ENCODE measurements at regions not wholly inside any gene's neighbourhood (a gene's known extent, or its start where the extent isn't known, plus 50 kb on each side); places are given as distances from the start of the nearest gene placed in this dataset.

- CTCF ChIA-PET, result no interaction called here
- TF ChIP-seq CBFB (IDR thresholded peaks at IDR 0.05; ENCODE audit: low read depth), result no peak
- no peak for TF ChIP-seq POLR2A (IDR thresholded peaks at IDR 0.05; ENCODE audit: low read depth, low read length)
- no peak for TF ChIP-seq ZNF207 (IDR thresholded peaks at IDR 0.05; ENCODE audit: borderline replicate concordance)
- Histone ChIP-seq H3K36me3 (ENCODE audit: control insufficient read depth in 2 of 2, insufficient read depth in 2 of 2, low read length in 1 of 2) (no peaks in the 10 kb centered on the region), H3K4me1 (ENCODE audit: control insufficient read depth, insufficient read depth, low read length) (no peaks in the 10 kb centered on the region), H3K4me3 (no peak overlapping the region), H4K20me1 (ENCODE audit: control insufficient read depth, insufficient read depth) (no peaks in the 10 kb centered on the region), H3K27ac (ENCODE audit: control insufficient read depth, insufficient read depth) (no peak overlapping the region), H3K9me3 (replicated peaks; ENCODE audit: control insufficient read depth, insufficient read depth, low read length) (no peaks in the 10 kb centered on the region), H3K9ac (ENCODE audit: control insufficient read depth, insufficient read depth, low read length) (no peak overlapping the region), H3K79me2 (ENCODE audit: control insufficient read depth, insufficient read depth, low read length) (no peaks in the 10 kb centered on the region), H3K27me3 (replicated peaks in 1 of 2; ENCODE audit: control insufficient read depth in 2 of 2, insufficient read depth in 2 of 2, low read length in 1 of 2) (0 out of 4 replicates have a peak, but pooled peaks cover 0 to 2% of the 10 kb centered on the region in 2 experiments), H2AFZ (ENCODE audit: control insufficient read depth, low read depth, low read length) (no peak overlapping the region), H3K4me2 (ENCODE audit: control insufficient read depth, insufficient read depth) (no peak overlapping the region)
- in situ Hi-C loops (cut with MboI) (no loop called here), intact Hi-C loops (cut with micrococcal nuclease; ENCODE audit: unreplicated experiment) (no loop called here)
- RAD21 ChIA-PET (ENCODE audit: unreplicated experiment), result interaction anchor here (0.5 kb wide), 1 partner anchor 244 kb away, joined by 3 read pairs; no protein-coding TSS in a partner anchor
- WGBS (ENCODE audit: insufficient coverage, insufficient replicate concordance, low lambda C conversion rate, missing lambda C conversion rate), result 22% methylated on average over 10 of the region's 11 CpGs
- DNase-seq (ENCODE audit: low read depth, low spot score) (no peak), ATAC-seq (no peak), FAIRE-seq (no peak)
- BruUV-seq (replicated peaks), result no TSS peak
- POLR2A ChIA-PET, result no interaction called here
- SMC1A ChIA-PET (ENCODE audit: uncharacterized antibody, unreplicated experiment), result no interaction called here
These were observed 106.0 kb downstream of the TRIM29 start for GRCh38 chr11:120031612-120032600.

DNA sequence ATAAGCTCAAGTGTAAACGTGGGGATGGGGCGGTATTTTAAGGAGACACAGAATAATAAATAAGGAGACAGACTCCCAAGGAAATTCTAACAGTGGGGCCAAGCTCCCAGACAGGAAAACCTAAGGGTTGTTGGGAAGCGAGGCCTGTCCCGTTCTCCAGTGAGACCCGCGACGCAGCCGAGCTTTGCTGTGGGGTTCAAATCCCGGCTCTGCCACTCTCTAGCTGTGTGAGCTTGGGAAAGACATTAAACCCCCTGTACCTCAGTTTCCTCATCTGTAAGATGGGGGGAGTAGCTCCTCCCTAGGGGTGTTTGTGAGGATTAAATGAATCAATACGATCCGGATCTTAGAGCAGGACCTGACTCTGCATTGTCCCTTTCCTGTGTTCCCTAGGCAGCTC lies 106.8 kb downstream of the TRIM29 start:
- in situ Hi-C loops (cut with MboI), result no loop called here
- WGBS (ENCODE audit: insufficient coverage, insufficient replicate concordance, low lambda C conversion rate, missing lambda C conversion rate), result 55% methylated on average over 8 of the region's 11 CpGs
- intact Hi-C loops (cut with micrococcal nuclease; ENCODE audit: unreplicated experiment), result no loop called here
- ChIA-PET CTCF (no interaction called here), POLR2A (no interaction called here), SMC1A (ENCODE audit: uncharacterized antibody, unreplicated experiment) (no interaction called here), RAD21 (ENCODE audit: unreplicated experiment) (interaction anchor here (0.5 kb wide), 1 partner anchor 243 kb away, joined by 3 read pairs; no protein-coding TSS in a partner anchor)
- no TSS peak for BruUV-seq (replicated peaks)
- H4K20me1 ChIP-seq (ENCODE audit: control insufficient read depth, insufficient read depth), result no peaks in the 10 kb centered on the region
- ATAC-seq (no peak), DNase-seq (ENCODE audit: low read depth, low spot score) (no peak), FAIRE-seq (no peak)
- no peak overlapping the region for H3K9ac ChIP-seq (ENCODE audit: control insufficient read depth, insufficient read depth, low read length)
- H3K4me3 ChIP-seq, result no peak overlapping the region
- no peak overlapping the region for H3K4me2 ChIP-seq (ENCODE audit: control insufficient read depth, insufficient read depth)
- H3K36me3 ChIP-seq (ENCODE audit: control insufficient read depth in 2 of 2, insufficient read depth in 2 of 2, low read length in 1 of 2), result no peaks in the 10 kb centered on the region
- no peaks in the 10 kb centered on the region; the same call in 2 of the 3 replicates for H3K9me3 ChIP-seq (replicated peaks; ENCODE audit: control insufficient read depth, insufficient read depth, low read length)
- H3K79me2 ChIP-seq (ENCODE audit: control insufficient read depth, insufficient read depth, low read length), result no peaks in the 10 kb centered on the region
- TF ChIP-seq, protein P1, sequence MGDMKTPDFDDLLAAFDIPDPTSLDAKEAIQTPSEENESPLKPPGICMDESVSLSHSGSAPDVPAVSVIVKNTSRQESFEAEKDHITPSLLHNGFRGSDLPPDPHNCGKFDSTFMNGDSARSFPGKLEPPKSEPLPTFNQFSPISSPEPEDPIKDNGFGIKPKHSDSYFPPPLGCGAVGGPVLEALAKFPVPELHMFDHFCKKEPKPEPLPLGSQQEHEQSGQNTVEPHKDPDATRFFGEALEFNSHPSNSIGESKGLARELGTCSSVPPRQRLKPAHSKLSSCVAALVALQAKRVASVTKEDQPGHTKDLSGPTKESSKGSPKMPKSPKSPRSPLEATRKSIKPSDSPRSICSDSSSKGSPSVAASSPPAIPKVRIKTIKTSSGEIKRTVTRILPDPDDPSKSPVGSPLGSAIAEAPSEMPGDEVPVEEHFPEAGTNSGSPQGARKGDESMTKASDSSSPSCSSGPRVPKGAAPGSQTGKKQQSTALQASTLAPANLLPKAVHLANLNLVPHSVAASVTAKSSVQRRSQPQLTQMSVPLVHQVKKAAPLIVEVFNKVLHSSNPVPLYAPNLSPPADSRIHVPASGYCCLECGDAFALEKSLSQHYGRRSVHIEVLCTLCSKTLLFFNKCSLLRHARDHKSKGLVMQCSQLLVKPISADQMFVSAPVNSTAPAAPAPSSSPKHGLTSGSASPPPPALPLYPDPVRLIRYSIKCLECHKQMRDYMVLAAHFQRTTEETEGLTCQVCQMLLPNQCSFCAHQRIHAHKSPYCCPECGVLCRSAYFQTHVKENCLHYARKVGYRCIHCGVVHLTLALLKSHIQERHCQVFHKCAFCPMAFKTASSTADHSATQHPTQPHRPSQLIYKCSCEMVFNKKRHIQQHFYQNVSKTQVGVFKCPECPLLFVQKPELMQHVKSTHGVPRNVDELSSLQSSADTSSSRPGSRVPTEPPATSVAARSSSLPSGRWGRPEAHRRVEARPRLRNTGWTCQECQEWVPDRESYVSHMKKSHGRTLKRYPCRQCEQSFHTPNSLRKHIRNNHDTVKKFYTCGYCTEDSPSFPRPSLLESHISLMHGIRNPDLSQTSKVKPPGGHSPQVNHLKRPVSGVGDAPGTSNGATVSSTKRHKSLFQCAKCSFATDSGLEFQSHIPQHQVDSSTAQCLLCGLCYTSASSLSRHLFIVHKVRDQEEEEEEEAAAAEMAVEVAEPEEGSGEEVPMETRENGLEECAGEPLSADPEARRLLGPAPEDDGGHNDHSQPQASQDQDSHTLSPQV (IDR thresholded peaks at IDR 0.05), result no peak
- no peaks in the 10 kb centered on the region for H3K4me1 ChIP-seq (ENCODE audit: control insufficient read depth, insufficient read depth, low read length)
- no peak overlapping the region for H2AFZ ChIP-seq (ENCODE audit: control insufficient read depth, low read depth, low read length)
- 0 out of 4 replicates have a peak, but pooled peaks cover 0 to 2% of the 10 kb centered on the region in 2 experiments for H3K27me3 ChIP-seq (replicated peaks in 1 of 2; ENCODE audit: control insufficient read depth in 2 of 2, insufficient read depth in 2 of 2, low read length in 1 of 2)
- H3K27ac ChIP-seq (ENCODE audit: control insufficient read depth, insufficient read depth), result no peak overlapping the region
